ENCODE measurements at regions not wholly inside any gene's neighbourhood (a gene's known extent, or its start where the extent isn't known, plus 50 kb on each side); places are given as distances from the start of the nearest gene placed in this dataset.

DNA sequence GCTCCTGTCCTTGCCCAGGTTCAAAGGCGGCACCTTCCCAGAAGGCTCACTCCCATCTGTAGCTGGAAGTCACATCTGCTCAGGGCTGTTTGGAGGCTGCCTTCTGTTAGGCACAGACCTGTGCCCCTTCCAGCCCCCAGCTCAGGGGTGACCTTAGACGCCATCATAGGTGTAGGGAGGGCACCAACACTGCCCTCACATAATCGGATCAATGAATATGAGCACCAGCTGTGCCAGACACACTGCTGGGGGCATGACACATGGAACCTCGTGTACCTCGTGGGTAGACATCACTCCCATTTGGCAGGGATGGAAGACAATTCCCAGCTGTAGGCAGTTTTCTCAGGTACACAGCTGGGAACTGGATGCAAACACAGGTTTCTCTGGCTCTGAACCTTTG lies 220.7 kb upstream of the ASIC2 start:
- FAIRE-seq (no peak), ATAC-seq (no peak), DNase-seq (ENCODE audit: low read depth, low spot score) (no peak)
- TF ChIP-seq E2F4 (IDR thresholded peaks at IDR 0.05; ENCODE audit: low read depth, low read length) = no peak
- no peak for TF ChIP-seq JUND (IDR thresholded peaks at IDR 0.05; ENCODE audit: low read depth, low read length)
- no peak for TF ChIP-seq CBX3 (IDR thresholded peaks at IDR 0.05; ENCODE audit: borderline replicate concordance, low read depth)
- no peak for TF ChIP-seq NFIC (IDR thresholded peaks at IDR 0.05; ENCODE audit: low read depth, low read length)
- TF ChIP-seq ZNF592 (IDR thresholded peaks at IDR 0.05) = no peak
- Histone ChIP-seq H3K36me3 (ENCODE audit: control insufficient read depth in 2 of 2, insufficient read depth in 2 of 2, low read length in 1 of 2) (no peaks in the 10 kb centered on the region), H3K4me2 (ENCODE audit: control insufficient read depth, insufficient read depth) (no peak overlapping the region), H3K9me3 (replicated peaks; ENCODE audit: control insufficient read depth, insufficient read depth, low read length) (no peaks in the 10 kb centered on the region), H3K27ac (ENCODE audit: control insufficient read depth, insufficient read depth) (no peak overlapping the region), H4K20me1 (ENCODE audit: control insufficient read depth, insufficient read depth) (no peaks in the 10 kb centered on the region), H3K27me3 (replicated peaks in 1 of 2; ENCODE audit: control insufficient read depth in 2 of 2, insufficient read depth in 2 of 2, low read length in 1 of 2) (no peaks in the 10 kb centered on the region), H3K4me1 (ENCODE audit: control insufficient read depth, insufficient read depth, low read length) (no peaks in the 10 kb centered on the region), H3K9ac (ENCODE audit: control insufficient read depth, insufficient read depth, low read length) (no peak overlapping the region), H3K79me2 (ENCODE audit: control insufficient read depth, insufficient read depth, low read length) (no peaks in the 10 kb centered on the region), H2AFZ (ENCODE audit: control insufficient read depth, low read depth, low read length) (no peak overlapping the region), H3K4me3 (no peak overlapping the region)
- POLR2A ChIA-PET = no interaction called here
- CTCF ChIA-PET = interaction anchor here (1.7 kb wide), 1 partner anchor 8 kb away, joined by 5 read pairs; no protein-coding TSS in a partner anchor
- SMC1A ChIA-PET (ENCODE audit: uncharacterized antibody, unreplicated experiment) = no interaction called here
- RAD21 ChIA-PET (ENCODE audit: unreplicated experiment) = no interaction called here
- intact Hi-C loops (cut with micrococcal nuclease; ENCODE audit: unreplicated experiment) (no loop called here), in situ Hi-C loops (cut with MboI) (loop anchor here (10.0 kb wide), 1 partner anchor 161 kb away; no protein-coding TSS in a partner anchor)
- BruUV-seq (replicated peaks) = no TSS peak
- WGBS (ENCODE audit: insufficient coverage, insufficient replicate concordance, low lambda C conversion rate, missing lambda C conversion rate) = 36% methylated on average over 5 of the region's 5 CpGs

Data from GM12878 (cell line).